NCI-H748 treated with DMSO at 0.1 percent for 48 hours (cell line): ENCODE measurements at regions not wholly inside any gene's neighbourhood (a gene's known extent, or its start where the extent isn't known, plus 50 kb on each side); places are given as distances from the start of the nearest gene placed in this dataset.
A peak's percentile ranks its signal among the peaks of the same experiment; 100 is the strongest.
"Not testable (repeated sequence)": the region's sequence is repeated elsewhere in the genome, so short reads cannot be mapped to it uniquely, and the experiment has no call there.

Experiments used
- DNase-seq: peaks from one replicate; lab custom pipeline; 2025; lab: John Stamatoyannopoulos, UW

DNA sequence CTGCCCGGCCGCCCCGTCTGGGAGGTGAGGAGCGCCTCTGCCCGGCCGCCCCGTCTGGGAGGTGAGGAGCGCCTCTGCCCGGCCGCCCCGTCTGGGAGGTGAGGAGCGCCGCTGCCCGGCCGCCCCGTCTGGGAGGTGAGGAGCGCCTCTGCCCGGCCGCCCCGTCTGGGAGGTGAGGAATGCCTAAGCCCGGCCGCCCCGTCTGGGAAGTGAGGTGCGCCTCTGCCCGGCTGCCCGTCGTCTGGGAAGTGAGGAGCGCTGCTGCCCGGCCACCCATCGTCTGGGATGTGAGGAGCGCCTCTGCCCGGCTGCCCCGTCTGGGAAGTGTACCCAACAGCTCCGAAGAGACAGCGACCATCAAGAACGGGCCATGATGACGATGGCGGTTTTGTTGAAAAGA, 136.6 kb upstream of the PROKR2 start:
- not testable (repeated sequence) for DNase-seq

DNA sequence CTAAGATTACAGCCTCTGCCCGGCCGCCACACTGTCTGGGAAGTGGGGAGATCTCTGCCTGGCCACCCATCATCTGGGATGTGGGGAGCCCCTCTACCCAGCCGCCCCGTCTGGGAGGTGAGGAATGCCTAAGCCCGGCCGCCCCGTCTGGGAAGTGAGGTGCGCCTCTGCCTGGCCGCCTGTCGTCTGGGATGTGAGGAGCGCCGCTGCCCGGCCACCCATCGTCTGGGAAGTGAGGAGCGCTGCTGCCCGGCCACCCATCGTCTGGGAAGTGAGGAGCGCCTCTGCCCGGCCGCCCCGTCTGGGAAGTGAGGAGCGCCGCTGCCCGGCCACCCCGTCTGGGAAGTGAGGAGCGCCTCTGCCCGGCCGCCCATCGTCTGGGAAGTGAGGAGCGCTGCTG, 135.9 kb upstream of the PROKR2 start:
- not testable (repeated sequence) for DNase-seq

DNA sequence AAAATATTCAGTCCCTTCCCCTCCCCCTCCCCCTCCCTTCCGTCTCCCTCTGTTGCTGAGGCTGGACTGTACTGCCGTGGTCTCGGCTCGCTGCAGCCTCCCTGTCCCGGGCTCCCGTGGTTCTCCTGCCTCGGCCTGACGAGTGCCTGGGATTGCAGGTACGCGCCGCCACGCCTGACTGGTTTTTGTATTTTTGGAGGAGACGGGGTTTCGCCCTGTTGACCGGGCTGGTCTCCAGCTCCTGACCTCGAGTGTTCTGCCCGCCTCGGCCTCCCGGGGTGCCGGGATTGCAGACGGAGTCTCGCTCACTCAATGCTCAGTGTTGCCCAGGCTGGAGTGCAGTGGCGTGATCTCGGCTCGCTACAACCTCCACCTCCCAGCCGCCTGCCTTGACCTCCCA, 135.5 kb upstream of the PROKR2 start:
- not testable (repeated sequence) for DNase-seq

DNA sequence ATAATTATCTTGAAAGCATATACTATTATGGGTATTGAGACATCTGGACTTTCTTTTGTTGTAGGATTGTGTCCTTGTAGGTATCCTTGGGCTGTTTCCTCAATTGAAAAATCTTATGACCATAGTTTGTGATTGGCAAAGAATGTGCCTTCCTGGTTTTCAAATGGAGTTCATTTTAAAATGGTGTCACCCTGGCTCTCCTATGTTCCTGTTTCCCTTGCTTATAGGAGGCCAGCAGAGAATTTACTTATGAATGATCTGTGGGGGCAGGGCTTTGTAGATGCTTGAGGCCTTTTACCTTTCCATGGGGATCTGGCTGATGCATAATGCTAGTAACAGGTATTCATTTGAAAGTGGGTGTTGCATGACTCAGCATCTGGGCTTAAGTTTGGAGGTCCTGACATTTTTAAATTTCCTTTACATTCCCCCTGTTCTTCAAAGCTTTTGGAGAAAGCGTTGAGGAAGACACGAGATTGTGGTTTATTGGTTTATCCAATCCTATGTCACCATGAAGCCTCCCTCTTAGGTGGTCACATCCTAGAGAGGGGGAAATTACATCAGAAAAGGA, 135.0 kb upstream of the PROKR2 start:
- DNase-seq, result no peak

DNA sequence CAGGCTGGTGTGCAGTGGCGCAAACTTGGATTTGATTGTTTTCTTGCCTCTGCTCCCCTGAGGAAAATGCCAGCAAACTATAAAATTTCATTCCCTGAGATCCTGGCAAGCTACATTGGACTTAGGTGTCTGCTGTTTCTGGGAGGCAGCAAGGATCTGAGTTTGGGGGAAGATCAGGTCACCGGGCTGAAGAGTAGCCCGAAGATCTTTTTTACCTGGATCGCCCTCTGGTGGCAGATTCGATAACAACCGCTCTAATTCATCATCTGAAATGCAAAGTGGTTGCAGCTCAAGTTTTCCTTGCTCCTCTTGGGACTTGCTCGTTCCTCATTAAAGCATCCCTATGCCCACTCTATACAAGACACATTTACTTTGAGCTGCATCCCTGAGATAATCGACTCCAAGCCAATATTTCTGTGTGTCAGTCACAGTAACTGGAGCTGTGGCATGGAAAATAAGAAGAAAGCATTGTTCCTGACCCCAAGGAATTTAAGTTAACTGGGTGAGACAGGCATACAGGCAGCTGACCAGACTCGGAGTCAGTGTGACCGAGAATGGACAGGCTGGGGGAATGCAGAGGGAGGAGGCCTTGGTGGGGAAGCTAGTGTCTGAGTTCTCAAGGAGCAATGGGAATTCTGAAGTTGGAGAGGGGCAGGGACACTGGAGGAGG, 131.8 kb upstream of the PROKR2 start:
- peak; percentile 49 for DNase-seq

DNA sequence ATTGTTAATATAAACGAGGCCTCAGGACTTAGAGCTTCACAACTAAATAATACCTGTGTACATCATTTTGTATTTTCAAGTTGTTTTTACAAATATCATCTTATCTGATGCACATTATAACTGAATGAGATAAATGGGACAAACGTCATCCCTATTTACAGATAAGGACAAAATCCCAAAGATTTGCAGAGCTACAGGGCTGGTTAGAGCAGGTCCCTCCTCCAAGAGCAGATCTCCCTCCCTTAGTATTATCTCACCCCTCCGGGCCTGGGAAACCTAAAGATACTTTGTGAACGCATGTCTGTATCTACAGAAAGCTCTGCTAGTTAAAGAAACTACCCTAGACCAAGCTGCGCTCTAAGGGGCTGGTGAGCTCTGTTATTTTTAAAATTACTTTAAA, 130.4 kb upstream of the PROKR2 start:
- DNase-seq, result no peak

DNA sequence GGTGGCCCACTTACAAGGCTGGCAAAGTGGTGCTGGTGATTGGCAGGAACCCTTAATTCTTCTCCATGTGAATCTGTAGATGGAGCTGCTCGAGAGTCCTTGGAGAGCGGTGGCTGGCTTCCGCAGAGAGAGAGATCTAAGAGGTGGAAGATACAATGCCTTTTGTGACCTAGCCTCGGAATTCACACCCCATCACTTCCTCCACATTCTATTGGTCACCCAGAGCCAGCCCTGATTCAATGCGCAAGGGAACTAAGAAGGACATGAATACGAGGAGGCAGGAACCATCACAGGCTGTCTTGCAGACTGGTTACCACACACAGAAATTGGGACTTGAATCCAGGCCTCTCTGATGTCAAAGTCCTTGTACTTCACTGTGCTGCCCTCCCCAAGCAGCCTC, 128.9 kb upstream of the PROKR2 start:
- DNase-seq, result no peak

DNA sequence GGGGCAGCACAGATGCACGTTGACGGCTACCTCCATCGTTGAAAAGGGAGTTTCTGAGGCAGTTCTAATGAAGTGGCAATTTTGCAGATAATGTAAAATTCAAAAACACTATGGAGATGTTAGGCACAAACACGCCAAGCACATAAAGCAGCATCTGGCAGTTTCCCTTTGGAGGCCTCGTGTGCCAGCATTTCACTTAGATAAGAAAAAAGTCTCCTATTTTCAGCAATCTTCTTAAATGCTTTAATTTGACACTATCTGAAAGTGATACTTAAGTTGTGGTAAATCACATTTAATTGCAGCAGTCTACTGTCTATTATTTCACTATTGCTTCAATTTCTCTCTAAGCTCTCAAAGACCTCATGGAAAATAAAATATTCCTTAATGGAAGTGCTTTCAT, 125.3 kb upstream of the PROKR2 start:
- DNase-seq, result no peak

DNA sequence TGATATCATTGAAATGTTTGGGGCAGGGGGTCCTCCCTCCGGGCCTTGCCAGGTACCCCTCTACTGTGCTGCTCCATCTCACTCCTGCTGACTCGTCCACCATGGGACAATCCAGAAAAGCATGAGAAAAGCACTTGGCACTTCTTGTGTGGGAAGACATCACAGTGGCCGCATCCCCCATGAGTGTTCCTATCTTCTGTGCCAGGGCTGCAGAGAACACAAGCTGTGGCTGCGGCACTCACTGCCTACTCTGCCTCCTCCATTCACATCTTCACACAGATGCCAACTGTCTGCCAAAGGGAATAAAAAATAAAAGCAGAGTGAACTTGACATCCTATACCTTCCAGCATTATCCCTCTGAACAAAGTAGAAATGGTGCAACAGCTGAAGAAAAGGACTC, 117.4 kb upstream of the PROKR2 start:
- no peak for DNase-seq

DNA sequence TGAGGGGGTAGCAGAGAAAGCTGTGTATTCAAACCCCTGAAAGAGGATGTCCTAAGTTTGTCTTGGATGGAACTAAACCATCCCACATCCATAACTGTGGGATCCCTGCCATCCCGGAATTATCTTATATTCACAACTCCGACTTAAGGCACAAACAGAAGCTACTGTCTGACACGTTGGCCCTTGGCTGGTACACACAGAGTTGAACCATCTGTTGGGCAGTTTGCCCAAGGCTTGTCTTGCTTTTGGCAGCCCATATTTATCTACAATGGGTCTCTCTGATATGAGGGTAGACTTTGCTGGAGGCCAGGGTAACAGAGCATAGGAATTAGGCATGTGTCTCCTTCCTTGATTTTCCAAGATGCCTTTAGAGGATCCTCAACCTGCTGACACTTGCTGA, 116.6 kb upstream of the PROKR2 start:
- DNase-seq, result no peak

DNA sequence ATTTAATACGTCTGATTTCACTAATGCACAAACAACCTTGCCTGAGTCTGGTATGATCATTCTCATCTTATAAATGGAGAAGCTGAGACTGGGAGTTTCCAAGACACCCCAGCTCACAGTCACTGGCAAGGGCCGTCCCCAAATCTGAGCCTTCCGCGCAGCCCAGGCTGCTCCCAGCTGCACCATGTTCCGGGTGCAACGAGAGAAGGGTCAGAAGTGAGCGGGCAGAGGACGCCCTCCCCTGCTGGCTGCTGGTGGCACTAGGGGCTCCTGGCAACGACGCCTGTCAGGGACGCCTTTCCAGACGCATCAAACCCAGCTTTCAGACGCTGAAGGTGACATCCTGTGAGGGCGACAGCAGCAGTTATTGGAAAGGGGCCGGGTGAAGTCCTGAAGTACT, 115.3 kb upstream of the PROKR2 start:
- no peak for DNase-seq

DNA sequence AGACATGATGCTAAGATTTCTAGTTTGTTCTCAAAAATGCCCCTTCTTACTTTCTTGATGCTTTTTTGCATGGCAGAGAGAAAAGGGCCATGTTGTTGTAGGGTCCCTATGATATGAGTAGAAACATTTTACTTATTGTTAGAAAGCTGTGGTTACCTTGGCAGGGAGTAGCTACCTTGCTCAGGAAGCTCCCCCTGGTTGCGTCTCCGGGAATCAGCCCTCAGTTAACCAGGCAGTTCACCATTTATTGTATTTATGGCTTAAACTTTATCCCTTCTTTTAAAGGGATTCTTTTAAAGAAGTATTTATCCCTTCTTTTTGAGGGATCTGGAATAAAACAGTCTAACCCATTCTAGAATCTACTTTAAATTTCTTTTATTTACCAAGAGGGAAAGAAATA, 113.9 kb upstream of the PROKR2 start:
- DNase-seq, result no peak

DNA sequence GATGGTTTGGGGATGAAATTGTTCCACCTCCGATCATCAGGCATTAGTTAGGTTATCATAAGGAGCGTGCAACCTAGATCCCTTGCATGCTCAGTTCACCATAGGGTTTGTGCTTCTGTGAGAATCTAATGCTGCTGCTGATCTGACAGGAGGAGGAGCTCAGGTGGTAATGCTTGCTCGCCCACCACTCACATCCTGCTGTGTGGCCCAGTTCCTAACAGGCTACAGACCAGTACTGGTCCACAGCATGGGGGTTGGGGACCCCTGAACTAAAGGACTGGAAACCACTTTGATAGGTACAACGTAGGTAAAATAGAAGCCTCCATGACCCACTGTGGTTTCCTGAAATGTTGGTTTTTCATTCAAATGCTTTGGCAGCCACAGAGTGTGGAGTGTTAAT, 109.3 kb upstream of the PROKR2 start:
- DNase-seq, result no peak

DNA sequence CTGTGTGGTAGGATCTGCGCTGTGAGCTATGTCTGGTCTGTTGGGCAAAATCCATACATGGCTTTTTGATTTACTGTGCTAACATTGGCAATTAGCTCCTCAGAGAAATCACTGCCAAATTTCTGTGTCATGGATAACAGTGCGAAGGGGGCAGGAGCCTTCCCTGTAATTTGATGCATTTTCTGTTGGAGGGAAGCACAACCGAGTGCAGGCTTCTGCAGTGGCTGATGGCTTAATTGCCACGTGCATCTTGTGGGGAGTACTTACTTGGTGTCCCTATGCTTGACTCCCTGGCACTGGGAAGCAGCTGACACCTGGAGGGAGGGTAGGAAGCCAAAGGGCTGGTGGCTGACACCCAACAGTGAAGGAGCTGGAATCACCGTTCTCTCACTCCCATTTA, 99.3 kb upstream of the PROKR2 start:
- DNase-seq, result no peak

DNA sequence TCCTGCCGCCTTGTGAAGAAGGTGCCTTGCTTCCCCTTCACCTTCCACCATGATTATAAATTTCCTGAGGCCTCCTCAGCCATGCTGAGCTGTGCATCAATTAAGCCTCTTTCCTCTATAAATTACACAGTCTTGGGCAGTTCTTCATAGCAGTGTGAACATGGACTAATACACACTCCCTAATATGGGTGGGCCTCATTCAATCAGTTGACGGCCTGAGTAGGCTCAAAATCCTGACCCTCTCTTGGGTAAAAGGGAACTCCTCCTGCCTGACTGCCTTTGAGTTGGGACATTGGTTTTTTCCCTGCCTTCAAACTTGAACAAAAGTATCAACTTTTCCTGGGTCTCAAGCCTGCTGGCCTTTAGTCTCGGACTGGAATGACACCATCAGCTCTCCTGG, 96.6 kb upstream of the PROKR2 start:
- DNase-seq, result no peak

DNA sequence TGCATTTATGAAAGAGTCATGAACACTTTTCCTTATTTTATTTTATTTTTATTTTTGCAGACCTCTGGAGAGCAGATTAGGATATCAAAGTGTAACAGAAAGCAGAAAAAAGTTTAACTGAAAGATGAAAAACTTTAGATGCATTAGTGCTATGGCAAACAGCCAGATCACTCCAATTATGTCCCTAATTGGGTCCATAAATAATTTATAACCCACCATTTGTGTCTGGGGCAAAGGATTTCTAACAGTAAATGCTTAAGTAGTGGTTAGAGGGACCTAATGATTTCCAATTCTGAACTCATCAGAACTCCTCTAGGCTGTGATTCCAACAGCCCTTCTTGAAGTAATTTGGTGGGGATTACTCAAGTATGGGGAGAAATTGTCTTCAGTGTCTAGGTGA, 93.7 kb upstream of the PROKR2 start:
- DNase-seq, result no peak

DNA sequence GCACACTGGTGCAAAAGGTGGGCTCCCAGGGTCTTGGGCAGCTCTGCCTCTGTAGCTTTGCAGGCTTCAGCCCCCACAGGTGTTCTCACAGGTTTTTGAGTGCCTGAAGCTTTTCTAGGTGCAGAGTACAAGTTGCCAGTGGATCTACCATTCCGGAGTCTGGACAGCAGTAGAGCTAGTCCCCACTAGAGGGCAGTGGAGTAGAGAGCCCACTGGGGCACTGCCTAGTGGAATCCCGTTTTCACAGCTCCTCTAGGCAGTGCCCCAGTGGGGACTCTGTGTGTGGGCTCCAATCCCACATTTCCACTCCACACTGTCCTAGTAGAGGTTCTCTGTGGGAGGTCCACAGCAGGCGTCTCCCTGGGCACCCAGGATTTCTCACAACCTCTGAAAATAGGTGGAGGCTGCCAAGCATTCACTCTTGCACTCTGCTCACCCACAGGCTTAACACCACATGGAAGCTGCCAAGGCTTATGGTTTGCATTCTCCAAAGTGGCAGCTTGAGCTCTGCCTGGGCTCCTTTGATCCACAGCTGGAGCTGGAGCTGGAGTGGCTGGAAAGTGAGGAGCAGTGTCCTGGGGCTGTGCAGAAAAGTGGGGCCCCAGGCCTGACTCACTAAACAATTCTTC, 86.3 kb upstream of the PROKR2 start:
- peak; percentile 25 for DNase-seq

DNA sequence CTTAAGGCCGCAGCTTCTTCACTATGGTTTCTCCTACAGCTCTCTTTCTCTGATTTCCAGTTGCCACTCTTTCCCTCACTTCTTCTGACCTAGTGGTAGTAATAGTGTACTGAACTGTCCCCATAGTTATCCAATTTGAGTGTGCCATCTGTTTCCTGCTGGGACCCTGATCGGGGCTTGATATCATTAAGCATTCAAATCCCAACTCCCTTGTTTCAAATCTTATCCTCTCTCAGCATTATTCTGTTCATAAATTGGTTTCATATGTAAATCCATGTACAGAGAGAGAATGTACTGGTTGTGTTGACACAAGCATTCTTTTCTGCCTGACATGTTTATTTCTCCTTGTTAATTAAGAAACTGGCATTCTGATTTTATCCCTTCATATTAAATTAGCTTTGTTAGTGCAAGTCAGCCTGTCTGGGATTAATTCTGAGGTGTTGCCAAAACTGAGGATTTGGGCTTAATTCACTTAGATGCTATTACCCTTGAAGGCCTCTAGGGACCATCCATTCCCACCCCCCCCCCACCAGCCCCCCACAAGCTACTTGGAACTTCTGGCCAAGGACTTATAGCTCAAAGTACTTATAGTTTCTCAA, 84.6 kb upstream of the PROKR2 start:
- no peak for DNase-seq

DNA sequence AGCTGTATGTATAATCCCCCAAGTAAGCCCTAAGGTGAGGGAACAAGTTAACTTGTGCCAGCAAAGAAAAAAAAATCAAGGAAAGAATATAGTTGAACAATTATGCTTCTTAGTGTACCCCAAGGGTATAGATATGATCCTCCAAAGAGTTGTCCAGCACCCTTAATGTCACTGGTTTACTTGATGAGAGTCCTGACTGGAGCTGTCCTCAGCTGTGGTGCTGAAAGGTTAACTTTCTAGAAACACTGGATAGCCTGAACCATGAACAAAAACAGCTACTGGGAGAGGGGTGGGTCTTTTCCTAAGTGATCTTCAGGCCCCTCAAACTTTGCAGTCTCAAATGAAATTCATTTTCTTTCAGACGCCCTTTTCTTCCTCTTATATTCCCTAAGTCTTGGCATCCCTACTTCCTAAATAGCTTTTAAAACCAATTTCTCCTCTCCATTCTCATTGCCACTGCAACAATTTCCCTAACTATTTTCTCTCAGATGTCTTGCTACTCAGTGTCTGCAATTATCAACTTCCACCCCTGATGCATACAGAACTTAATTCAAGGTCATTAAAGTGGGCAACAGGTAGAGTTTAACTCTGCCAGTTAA, 83.5 kb upstream of the PROKR2 start:
- DNase-seq, result no peak

DNA sequence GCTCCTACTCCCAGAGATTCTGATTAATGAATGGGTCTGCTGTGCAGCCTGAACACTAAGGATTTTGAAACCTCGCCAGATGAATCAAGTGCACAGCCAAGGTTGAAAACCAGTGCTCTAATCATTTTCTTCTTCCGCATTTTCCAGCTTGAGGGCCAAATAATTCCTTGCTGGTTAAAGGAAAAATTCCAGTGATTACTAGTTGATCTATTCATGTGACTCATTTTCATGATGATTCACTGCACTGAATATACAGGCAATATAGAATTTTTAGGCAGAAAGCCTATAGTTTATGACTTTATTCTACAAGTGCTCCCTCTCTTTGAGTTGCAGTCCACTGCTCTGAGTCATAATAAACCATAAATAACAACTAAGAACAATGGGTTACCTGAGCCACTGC, 80.6 kb upstream of the PROKR2 start:
- DNase-seq, result no peak

DNA sequence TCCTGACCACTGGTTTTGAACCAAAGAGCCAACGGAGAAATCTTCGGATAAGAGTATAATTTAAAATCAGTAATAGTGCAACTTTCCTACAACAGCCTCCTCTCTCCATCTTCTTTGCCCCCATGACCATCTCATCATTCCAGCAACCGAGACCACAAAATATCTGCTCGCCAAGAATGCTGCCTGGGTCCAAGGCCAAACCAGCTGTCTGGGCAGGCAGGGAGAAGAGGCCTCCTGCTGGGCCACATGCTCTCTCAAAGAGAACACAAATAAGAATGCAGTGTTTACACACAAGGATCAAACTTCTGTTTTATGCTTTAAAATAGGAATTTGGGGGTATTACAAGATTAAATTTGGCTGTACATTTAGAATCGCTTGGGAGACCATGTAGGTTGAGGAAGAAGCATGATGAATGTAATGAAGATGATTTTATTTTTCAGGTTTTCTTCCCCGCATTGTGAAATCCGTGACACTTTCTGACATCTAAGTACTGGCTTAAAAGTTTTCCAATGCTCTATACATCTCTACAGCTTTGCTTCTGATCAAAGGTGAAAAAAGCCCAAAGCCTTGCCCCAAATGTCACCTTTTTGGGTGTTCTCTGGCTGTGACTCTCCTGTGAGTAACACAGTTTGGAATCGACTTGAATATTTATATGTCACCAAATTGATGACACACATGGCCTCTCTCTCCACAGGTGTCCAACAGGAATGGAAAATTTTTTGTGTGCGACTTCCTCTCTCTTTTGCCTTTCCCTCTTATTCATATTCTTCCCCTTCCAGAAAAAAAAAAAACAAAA, 79.4 kb upstream of the PROKR2 start:
- no peak for DNase-seq

DNA sequence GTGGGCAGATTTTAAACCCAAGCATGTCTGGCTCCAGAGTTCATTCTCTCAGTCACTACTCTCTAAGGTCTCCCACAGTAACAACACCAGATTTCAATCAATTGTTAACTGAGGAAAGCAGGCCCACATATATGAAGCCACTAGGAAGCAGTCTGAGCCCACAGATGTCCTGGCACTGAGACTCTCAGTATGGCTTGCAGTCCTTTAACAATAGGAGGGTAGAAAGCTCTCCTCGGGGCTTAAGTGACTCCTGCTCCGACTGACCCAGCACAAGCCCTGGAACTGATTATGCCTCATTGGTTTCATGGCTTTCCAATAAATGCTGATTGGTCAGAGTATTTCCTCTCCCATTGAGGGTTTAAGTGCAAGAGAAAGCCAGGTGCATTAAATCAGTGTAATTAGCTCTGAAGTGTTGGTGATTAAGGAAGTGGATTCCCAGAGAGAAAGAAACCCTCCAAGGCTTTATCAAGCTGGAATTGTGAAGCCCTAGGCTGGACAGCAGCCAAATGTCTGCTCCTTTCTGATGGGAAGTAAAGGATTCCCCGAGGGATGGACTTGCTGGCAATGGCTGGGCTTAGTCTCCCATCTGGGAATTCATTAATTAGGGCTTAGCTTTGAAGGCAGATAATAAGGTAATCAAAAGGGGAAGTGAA, 76.6 kb upstream of the PROKR2 start:
- peak; percentile 96 for DNase-seq
